ENCODE measurements at regions not wholly inside any gene's neighbourhood (a gene's known extent, or its start where the extent isn't known, plus 50 kb on each side); places are given as distances from the start of the nearest gene placed in this dataset.

GRCh38 chr3:117887901-117888300 is 1146.7 kb downstream of the IGSF11 start:
- no peak overlapping the region for H3K9ac ChIP-seq (ENCODE audit: low read length)
- no peaks in the 10 kb centered on the region for H3F3A ChIP-seq (ENCODE audit: low read length, unreplicated experiment)
- no peaks in the 10 kb centered on the region for H4K20me1 ChIP-seq (ENCODE audit: low read length)
- H3K9me3 ChIP-seq (ENCODE audit: low read length), result peaks cover 22% of the 10 kb centered on the region; the same call in 1 of the 2 replicates
- H3K4me1 ChIP-seq (ENCODE audit: insufficient read depth, low read length), result no peaks in the 10 kb centered on the region
- no peak overlapping the region for H3K4me2 ChIP-seq (ENCODE audit: low read length)
- no peak overlapping the region for H3K27ac ChIP-seq (ENCODE audit: low read length)
- TF ChIP-seq EZH2 (IDR thresholded peaks at IDR 0.05; ENCODE audit: low read length, unreplicated experiment) (no peak), CTCF (conservative IDR thresholded peaks at IDR 0.05; ENCODE audit: low read depth, low read length) (no peak), EZH2phosphoT487 (IDR thresholded peaks at IDR 0.05; ENCODE audit: borderline replicate concordance, low read length) (no peak)
- no peak overlapping the region for H3K4me3 ChIP-seq (ENCODE audit: low read length)
- ChIA-PET CTCF (no interaction called here), POLR2A (ENCODE audit: unreplicated experiment) (no interaction called here)
- BruUV-seq (replicated peaks), result no TSS peak
- H3K27me3 ChIP-seq (ENCODE audit: low read length), result no peaks in the 10 kb centered on the region
- intact Hi-C loops (cut with micrococcal nuclease), result no loop called here
- no peak for ATAC-seq
- DNase-seq, result no peak
- no peaks in the 10 kb centered on the region for H3K9me2 ChIP-seq (replicated peaks; ENCODE audit: low read length)
- H3K79me2 ChIP-seq (ENCODE audit: low read length), result no peaks in the 10 kb centered on the region
- no peaks in the 10 kb centered on the region for H3K36me3 ChIP-seq (ENCODE audit: low read depth, low read length)
- H2AFZ ChIP-seq (ENCODE audit: low read length), result no peak overlapping the region

DNA sequence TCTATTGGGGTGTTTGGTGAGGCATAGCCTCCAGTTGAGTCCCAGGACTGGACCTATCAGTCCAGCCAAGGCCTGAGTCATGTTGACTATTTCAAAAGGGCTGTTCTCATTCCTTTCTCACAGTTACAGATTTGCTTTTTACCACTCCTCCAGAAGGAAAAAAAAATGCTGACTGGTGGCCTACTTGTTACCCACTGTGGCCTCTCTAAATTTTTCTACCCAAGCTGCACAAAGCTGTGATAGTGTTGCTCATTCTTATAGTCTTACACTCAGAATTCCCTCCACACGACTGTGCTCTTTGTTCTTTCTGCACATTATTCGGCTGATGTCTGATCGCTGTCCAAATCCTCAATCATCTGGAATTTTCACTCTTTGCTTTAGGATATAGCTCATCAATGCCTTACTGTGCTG is 1142.2 kb downstream of the IGSF11 start:
- no peak overlapping the region for H3K4me2 ChIP-seq (ENCODE audit: low read length)
- no peaks in the 10 kb centered on the region for H3K36me3 ChIP-seq (ENCODE audit: low read depth, low read length)
- no peaks in the 10 kb centered on the region for H3K4me1 ChIP-seq (ENCODE audit: insufficient read depth, low read length)
- DNase-seq (no peak), ATAC-seq (no peak)
- H2AFZ ChIP-seq (ENCODE audit: low read length), result no peak overlapping the region
- BruUV-seq (replicated peaks), result no TSS peak
- H4K20me1 ChIP-seq (ENCODE audit: low read length), result no peaks in the 10 kb centered on the region
- no peaks in the 10 kb centered on the region for H3K9me2 ChIP-seq (replicated peaks; ENCODE audit: low read length)
- H3K27ac ChIP-seq (ENCODE audit: low read length), result no peak overlapping the region
- POLR2A ChIA-PET (ENCODE audit: unreplicated experiment), result no interaction called here
- H3K9me3 ChIP-seq (ENCODE audit: low read length), result peaks cover 22% of the 10 kb centered on the region; the same call in 1 of the 2 replicates
- H3K9ac ChIP-seq (ENCODE audit: low read length), result no peak overlapping the region
- CTCF ChIA-PET, result no interaction called here
- H3K27me3 ChIP-seq (ENCODE audit: low read length), result no peaks in the 10 kb centered on the region
- intact Hi-C loops (cut with micrococcal nuclease), result no loop called here
- H3F3A ChIP-seq (ENCODE audit: low read length, unreplicated experiment), result no peaks in the 10 kb centered on the region
- no peaks in the 10 kb centered on the region for H3K79me2 ChIP-seq (ENCODE audit: low read length)
- H3K4me3 ChIP-seq (ENCODE audit: low read length), result no peak overlapping the region
- TF ChIP-seq CTCF (conservative IDR thresholded peaks at IDR 0.05; ENCODE audit: low read depth, low read length) (no peak), EZH2 (IDR thresholded peaks at IDR 0.05; ENCODE audit: low read length, unreplicated experiment) (no peak), EZH2phosphoT487 (IDR thresholded peaks at IDR 0.05; ENCODE audit: borderline replicate concordance, low read length) (no peak)

GRCh38 chr3:117893001-117893400 is 1141.6 kb downstream of the IGSF11 start:
- DNase-seq, result no peak
- H3K27me3 ChIP-seq (ENCODE audit: low read length), result no peaks in the 10 kb centered on the region
- no peak overlapping the region for H3K4me2 ChIP-seq (ENCODE audit: low read length)
- H3K4me3 ChIP-seq (ENCODE audit: low read length), result no peak overlapping the region
- TF ChIP-seq EZH2 (IDR thresholded peaks at IDR 0.05; ENCODE audit: low read length, unreplicated experiment), result no peak
- no peak for TF ChIP-seq CTCF (conservative IDR thresholded peaks at IDR 0.05; ENCODE audit: low read depth, low read length)
- TF ChIP-seq EZH2phosphoT487 (IDR thresholded peaks at IDR 0.05; ENCODE audit: borderline replicate concordance, low read length), result no peak
- no peaks in the 10 kb centered on the region for H3K36me3 ChIP-seq (ENCODE audit: low read depth, low read length)
- H3K27ac ChIP-seq (ENCODE audit: low read length), result no peak overlapping the region
- H4K20me1 ChIP-seq (ENCODE audit: low read length), result no peaks in the 10 kb centered on the region
- ChIA-PET CTCF (no interaction called here), POLR2A (ENCODE audit: unreplicated experiment) (no interaction called here)
- no peak for ATAC-seq
- no peaks in the 10 kb centered on the region for H3K4me1 ChIP-seq (ENCODE audit: insufficient read depth, low read length)
- H3F3A ChIP-seq (ENCODE audit: low read length, unreplicated experiment), result no peaks in the 10 kb centered on the region
- H3K9ac ChIP-seq (ENCODE audit: low read length), result no peak overlapping the region
- H2AFZ ChIP-seq (ENCODE audit: low read length), result no peak overlapping the region
- H3K79me2 ChIP-seq (ENCODE audit: low read length), result no peaks in the 10 kb centered on the region
- peaks cover 26% of the 10 kb centered on the region; the same call in 1 of the 2 replicates for H3K9me3 ChIP-seq (ENCODE audit: low read length)
- no peaks in the 10 kb centered on the region for H3K9me2 ChIP-seq (replicated peaks; ENCODE audit: low read length)
- intact Hi-C loops (cut with micrococcal nuclease), result no loop called here
- no TSS peak for BruUV-seq (replicated peaks)

Measured in PC-3 (cell line).